ENCODE measurements at regions not wholly inside any gene's neighbourhood (a gene's known extent, or its start where the extent isn't known, plus 50 kb on each side); places are given as distances from the start of the nearest gene placed in this dataset.

- POLR2A ChIA-PET, result no interaction called here
- H3K4me1 Mint-ChIP-seq, result peaks cover 21% of the 10 kb centered on the region
- H3K27me3 Mint-ChIP-seq (ENCODE audit: low read depth), result no peaks in the 10 kb centered on the region; the same call in 1 of the 2 replicates
- CTCF ChIA-PET, result interaction anchor here (0.7 kb wide), 1 partner anchor 99 kb away, joined by 3 read pairs; no protein-coding TSS in a partner anchor
- no peak for ATAC-seq
- H3K9me3 Mint-ChIP-seq, result peaks cover 3% of the 10 kb centered on the region; the same call in 1 of the 2 replicates
- no peak for DNase-seq (ENCODE audit: low spot score)
- H3K36me3 Mint-ChIP-seq, result no peaks in the 10 kb centered on the region
- H3K27ac Mint-ChIP-seq, result no peak overlapping the region
- no peak overlapping the region for H3K4me3 Mint-ChIP-seq
- TF ChIP-seq ZNF396 (CRISPR knock-in tag; IDR thresholded peaks at IDR 0.05; ENCODE audit: borderline replicate concordance) (no peak), CDX4 (CRISPR knock-in tag; IDR thresholded peaks at IDR 0.05; ENCODE audit: borderline replicate concordance) (no peak), CBFB (CRISPR knock-in tag; IDR thresholded peaks at IDR 0.05; ENCODE audit: low read depth) (no peak), ELF4 (CRISPR knock-in tag; IDR thresholded peaks at IDR 0.05; ENCODE audit: low read depth) (no peak), NFATC4 (CRISPR knock-in tag; IDR thresholded peaks at IDR 0.05) (no peak), ZBTB21 (CRISPR knock-in tag; IDR thresholded peaks at IDR 0.05; ENCODE audit: borderline replicate concordance) (no peak)
- TF ChIP-seq, protein P1, sequence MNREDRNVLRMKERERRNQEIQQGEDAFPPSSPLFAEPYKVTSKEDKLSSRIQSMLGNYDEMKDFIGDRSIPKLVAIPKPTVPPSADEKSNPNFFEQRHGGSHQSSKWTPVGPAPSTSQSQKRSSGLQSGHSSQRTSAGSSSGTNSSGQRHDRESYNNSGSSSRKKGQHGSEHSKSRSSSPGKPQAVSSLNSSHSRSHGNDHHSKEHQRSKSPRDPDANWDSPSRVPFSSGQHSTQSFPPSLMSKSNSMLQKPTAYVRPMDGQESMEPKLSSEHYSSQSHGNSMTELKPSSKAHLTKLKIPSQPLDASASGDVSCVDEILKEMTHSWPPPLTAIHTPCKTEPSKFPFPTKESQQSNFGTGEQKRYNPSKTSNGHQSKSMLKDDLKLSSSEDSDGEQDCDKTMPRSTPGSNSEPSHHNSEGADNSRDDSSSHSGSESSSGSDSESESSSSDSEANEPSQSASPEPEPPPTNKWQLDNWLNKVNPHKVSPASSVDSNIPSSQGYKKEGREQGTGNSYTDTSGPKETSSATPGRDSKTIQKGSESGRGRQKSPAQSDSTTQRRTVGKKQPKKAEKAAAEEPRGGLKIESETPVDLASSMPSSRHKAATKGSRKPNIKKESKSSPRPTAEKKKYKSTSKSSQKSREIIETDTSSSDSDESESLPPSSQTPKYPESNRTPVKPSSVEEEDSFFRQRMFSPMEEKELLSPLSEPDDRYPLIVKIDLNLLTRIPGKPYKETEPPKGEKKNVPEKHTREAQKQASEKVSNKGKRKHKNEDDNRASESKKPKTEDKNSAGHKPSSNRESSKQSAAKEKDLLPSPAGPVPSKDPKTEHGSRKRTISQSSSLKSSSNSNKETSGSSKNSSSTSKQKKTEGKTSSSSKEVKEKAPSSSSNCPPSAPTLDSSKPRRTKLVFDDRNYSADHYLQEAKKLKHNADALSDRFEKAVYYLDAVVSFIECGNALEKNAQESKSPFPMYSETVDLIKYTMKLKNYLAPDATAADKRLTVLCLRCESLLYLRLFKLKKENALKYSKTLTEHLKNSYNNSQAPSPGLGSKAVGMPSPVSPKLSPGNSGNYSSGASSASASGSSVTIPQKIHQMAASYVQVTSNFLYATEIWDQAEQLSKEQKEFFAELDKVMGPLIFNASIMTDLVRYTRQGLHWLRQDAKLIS (CRISPR knock-in tag; IDR thresholded peaks at IDR 0.05; ENCODE audit: borderline replicate concordance), result no peak
Observed at GRCh38 chr20:11776687-11777086, 141.0 kb upstream of the BTBD3 start.

DNA sequence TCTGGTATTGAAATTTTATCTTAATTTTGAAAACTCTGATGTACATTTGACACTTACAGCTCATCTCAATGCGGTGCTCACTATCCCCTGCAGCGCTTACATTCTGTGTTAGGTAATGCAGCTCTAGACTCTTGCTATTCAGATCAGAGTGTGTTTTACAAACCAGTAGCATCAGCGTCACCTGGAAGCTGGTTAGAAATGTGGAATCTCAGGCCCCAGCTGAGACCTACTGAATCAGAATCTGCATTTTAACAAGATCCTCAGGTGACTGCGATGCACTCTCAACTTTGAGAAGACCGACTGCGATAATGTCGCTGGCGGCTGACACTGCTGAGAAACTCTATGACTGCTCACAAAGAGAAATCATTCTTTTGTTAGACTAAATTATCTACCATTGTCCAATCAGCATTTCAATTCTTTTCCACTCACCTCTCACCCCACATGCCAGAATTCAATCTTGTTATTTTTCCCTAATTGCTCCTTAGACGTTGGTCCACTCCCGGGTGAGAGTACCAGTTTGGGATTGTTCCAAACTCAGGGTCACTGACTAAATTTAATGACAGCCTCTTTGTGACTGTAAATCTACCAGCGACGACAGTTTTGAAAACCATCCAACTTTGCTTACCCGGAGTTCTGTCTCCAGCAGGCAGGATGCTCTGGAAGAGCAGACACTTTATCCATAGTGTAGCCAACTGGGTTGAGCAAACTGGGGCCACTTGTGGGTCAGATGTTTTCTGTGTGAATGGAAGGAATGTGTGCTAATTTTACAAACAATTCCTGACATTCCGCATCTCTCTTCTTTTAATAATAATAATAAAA, 140.1 kb upstream of the BTBD3 start:
- ChIA-PET CTCF (interaction anchor here (0.7 kb wide), 1 partner anchor 100 kb away, joined by 3 read pairs; no protein-coding TSS in a partner anchor), POLR2A (no interaction called here)
- peaks cover 3% of the 10 kb centered on the region; the same call in 1 of the 2 replicates for H3K9me3 Mint-ChIP-seq
- H3K4me3 Mint-ChIP-seq, result peak overlapping the region; percentile 21
- H3K27me3 Mint-ChIP-seq (ENCODE audit: low read depth), result no peaks in the 10 kb centered on the region; the same call in 1 of the 2 replicates
- peak; percentile 87 for ATAC-seq
- H3K36me3 Mint-ChIP-seq, result no peaks in the 10 kb centered on the region
- peak overlapping the region; percentile 13; the same call in 1 of the 2 replicates for H3K27ac Mint-ChIP-seq
- DNase-seq (ENCODE audit: low spot score), result no peak
- TF ChIP-seq KAT7 (CRISPR knock-in tag; IDR thresholded peaks at IDR 0.05; ENCODE audit: borderline replicate concordance) (no peak), SMAD3 (CRISPR knock-in tag; IDR thresholded peaks at IDR 0.05; ENCODE audit: borderline replicate concordance) (no peak), NFE2L1 (CRISPR knock-in tag; IDR thresholded peaks at IDR 0.05) (no peak), TEAD1 (CRISPR knock-in tag; IDR thresholded peaks at IDR 0.05) (no peak), TEAD4 (CRISPR knock-in tag; IDR thresholded peaks at IDR 0.05) (no peak)
- TF ChIP-seq, protein P2, sequence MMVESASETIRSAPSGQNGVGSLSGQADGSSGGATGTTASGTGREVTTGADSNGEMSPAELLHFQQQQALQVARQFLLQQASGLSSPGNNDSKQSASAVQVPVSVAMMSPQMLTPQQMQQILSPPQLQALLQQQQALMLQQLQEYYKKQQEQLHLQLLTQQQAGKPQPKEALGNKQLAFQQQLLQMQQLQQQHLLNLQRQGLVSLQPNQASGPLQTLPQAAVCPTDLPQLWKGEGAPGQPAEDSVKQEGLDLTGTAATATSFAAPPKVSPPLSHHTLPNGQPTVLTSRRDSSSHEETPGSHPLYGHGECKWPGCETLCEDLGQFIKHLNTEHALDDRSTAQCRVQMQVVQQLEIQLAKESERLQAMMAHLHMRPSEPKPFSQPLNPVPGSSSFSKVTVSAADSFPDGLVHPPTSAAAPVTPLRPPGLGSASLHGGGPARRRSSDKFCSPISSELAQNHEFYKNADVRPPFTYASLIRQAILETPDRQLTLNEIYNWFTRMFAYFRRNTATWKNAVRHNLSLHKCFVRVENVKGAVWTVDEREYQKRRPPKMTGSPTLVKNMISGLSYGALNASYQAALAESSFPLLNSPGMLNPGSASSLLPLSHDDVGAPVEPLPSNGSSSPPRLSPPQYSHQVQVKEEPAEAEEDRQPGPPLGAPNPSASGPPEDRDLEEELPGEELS (CRISPR knock-in tag; IDR thresholded peaks at IDR 0.05), result no peak
- TF ChIP-seq, protein P3, sequence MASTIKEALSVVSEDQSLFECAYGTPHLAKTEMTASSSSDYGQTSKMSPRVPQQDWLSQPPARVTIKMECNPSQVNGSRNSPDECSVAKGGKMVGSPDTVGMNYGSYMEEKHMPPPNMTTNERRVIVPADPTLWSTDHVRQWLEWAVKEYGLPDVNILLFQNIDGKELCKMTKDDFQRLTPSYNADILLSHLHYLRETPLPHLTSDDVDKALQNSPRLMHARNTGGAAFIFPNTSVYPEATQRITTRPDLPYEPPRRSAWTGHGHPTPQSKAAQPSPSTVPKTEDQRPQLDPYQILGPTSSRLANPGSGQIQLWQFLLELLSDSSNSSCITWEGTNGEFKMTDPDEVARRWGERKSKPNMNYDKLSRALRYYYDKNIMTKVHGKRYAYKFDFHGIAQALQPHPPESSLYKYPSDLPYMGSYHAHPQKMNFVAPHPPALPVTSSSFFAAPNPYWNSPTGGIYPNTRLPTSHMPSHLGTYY (CRISPR knock-in tag; IDR thresholded peaks at IDR 0.05), result no peak
- H3K4me1 Mint-ChIP-seq, result peaks cover 25% of the 10 kb centered on the region
